NCI-H187 treated with DMSO at 0.1 percent for 48 hours (cell line): ENCODE measurements at regions not wholly inside any gene's neighbourhood (a gene's known extent, or its start where the extent isn't known, plus 50 kb on each side); places are given as distances from the start of the nearest gene placed in this dataset.

Experiments used
- DNase-seq: peaks from one replicate; lab custom pipeline; 2025; lab: John Stamatoyannopoulos, UW

- DNase-seq: no peak
These were observed 55.3 kb upstream of the POM121L12 start for GRCh38 chr7:52980129-52980528.

DNA sequence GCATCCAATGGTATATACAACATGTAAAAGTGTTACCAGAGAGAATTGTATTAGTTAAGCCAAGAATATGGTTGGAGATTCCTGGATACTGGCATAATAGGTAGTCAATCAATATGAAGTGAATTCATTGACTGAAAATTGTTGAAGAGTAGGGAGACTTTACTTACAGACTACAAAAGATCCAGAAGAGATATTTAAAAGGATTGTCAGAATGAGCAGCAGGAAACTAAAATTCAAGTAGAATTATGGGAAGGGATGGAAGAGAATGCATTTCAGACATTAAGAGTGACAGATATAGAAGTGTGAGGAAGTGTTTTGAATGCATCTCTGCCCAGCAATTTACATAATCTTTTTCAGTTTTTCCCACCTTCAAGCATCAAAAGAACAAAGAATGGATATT is 62.3 kb upstream of the POM121L12 start:
- no peak for DNase-seq

DNA sequence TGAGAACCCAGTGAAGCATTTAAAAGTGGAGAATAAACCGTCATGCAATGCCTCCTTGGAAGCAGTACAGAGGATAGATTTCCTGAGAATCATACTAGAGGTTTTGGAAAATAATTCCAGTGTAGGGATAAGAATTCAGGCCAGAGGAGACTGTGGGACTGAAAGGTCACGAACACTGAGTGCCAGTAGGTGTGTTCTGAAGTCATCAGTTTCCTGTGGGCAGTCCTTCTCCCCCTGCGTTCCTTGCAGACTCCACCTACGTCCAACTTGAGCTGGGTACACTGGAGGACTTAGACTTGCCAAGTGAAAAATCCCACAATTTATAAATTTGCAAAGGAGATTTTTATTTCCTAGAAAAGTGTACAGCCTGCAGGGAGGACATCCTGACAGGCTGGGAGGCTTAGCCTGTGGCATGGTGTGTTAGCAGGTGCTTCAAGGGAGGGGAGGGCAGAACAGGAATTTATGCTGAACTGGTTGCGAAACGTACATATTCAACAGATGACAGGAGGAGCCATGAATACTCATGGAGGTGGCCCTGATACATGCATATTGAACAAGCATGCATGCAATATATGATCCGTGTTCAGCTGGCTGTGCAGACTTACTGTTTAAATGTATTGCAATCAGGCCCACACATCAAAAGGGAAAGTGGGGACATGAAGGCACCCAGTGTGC is 72.9 kb upstream of the POM121L12 start:
- no peak for DNase-seq

- DNase-seq: no peak
These were observed 74.3 kb upstream of the POM121L12 start for GRCh38 chr7:52961084-52961483.

DNA sequence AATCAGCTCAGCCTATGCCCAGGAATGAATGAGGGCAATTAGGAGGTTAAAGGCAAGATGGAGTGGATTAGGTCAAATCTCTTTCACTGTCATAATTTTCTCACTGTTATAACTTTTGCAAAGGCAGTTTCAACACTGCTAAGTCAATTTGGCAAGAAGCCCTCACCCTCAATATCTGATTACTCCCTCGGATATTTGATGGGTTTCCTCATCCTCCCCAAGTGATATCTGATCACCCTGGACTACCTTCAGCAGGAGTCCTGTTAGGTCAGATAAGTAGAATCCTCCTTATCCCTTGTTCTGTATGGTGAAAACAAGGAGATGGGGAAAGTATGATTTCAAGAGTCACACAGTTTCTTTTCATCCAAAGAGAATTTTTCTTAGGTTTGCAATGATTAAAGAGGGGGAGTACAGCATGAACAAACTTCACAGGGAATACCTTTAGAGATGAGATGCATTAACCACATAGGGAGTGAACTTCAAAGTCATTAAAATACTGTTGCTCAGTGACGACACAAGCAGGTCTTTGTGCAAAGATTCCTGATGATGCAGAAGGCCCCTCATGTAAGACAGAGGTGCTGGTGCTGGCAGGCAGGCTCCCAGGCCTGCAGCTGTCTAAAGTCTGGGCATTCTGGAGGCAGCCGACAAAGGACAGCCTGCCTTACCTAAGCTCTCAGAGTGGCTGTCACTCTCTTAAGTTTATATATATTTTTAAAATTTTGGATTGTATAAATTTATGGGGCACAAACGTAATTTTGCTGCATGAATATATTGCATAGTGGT is 75.4 kb upstream of the POM121L12 start:
- DNase-seq: no peak

GRCh38 chr7:52959336-52959735 is 76.1 kb upstream of the POM121L12 start:
- DNase-seq: no peak

DNA sequence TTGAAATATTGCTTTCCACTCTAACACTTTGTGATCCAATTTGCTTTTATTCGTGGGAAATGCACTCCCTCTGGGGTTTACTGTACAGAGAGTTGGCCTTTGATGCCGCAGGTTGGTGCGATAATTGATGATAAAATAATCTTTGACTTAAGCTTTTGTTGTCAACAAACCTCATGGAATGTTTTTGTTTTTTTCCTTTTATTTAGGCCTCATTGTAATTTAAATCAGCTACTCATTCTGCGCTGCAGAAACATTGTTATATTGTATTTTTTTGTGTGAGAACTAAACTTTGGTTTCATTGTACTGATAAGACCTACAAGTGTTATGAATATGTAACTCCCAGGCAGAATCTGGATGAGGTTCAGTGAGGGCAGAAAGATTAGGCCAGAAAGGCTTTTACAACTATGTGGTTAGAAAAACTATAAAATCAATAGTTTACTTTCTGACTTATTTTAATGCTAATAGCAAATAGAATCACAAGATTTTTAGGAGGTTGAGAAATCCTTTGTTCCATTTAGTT is 76.8 kb upstream of the POM121L12 start:
- DNase-seq: no peak

- no peak for DNase-seq
These were observed 79.0 kb upstream of the POM121L12 start for GRCh38 chr7:52956379-52956915.

DNA sequence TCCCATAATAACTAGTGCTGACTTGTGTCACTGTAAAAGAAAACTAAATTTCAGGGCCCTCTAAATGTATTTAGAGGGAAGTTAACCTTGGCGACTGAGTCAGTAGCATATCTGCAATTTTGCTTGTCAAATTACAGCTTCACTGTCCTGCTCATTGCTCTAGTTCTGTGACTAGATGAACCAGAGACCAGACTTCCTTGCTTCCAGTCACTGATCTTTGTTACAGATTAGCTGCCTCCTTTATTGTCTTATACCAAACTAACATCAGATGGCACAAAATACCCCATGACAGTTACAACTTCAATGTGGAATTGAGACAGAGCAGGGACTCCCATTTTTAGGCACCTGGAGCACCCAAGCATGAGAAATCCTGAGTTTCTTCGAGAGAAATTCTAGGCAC is 79.9 kb upstream of the POM121L12 start:
- no peak for DNase-seq

- no peak for DNase-seq
These were observed 90.5 kb upstream of the POM121L12 start for GRCh38 chr7:52944921-52945320.

DNA sequence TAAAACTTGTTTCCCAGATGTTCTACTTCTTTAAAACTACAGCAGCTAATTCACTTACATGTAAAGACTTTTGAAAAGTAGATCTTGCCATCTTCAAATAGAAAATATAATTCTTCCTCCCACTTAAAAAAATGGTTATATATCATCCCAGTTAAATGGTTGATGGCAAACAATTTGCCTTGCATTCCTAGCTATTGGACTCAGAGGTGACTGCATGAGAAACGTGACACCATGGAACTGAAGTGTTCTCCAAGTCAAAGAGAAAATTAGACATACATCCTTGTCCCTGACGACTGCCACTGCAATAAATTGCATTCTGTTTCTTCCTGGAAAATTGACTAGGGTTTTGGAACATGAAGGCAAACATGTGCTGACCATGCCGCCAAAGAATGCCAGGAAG is 95.0 kb upstream of the POM121L12 start:
- DNase-seq: no peak

- DNase-seq: no peak
These were observed 96.8 kb upstream of the POM121L12 start for GRCh38 chr7:52938455-52939133.

- DNase-seq: no peak
These were observed 98.7 kb upstream of the POM121L12 start for GRCh38 chr7:52936750-52937149.

DNA sequence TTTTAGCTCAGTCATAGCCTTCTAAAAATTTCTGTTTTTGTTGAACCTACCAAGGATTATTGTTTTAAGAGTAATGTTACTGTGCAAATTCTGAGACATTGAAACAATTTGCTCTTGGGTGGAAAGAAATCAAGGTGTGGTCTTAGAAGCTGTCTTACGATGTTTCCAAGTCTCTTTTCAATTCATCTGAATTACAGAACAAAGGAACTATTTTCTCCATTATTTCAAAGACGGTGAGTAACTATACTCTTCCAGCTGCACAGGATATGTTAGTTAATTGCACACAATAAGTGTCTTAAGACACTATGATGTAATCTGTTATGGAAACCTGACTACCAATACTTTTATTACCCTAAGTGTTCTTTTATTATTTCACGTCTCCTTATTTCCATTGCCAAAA is 106.8 kb upstream of the POM121L12 start:
- no peak for DNase-seq

DNA sequence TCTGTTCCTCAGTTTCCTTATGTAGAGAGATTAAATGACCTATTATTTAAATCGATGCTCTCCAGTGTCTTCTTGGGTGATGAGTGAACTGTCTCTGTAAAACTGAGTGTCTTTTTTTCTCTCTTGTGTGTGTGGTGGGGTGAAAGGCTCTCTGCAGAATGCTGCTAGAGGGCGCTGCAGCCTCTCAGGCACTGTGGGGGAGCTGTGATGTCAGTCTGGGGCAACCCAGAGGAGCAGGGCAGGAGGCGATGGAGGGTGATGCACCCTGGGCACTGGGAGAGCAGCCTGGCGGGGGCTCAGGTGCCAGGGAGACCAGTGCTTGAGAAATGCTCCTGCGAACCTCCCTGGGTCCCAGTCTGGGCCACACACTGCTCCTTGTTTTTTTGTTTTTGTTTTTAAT is 110.1 kb upstream of the POM121L12 start:
- DNase-seq: no peak

DNA sequence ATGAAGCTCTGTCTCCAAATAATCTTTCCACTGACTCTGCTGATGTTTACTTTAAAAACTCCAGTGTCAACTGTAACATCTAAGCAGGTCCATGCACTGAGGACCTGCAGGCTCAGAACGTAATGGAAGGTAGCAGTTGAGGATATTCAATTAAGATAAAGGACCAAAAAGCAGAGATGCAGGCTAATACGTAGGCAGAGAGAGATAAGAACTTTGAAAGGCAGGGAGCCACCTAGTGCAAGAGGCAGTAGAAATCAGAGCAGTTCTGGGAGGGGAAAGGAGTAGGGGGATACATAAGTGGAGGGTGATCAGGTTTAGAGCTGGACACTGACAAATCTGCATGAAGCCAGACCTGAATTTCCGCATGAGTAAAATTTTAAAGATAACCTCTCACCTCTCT is 114.5 kb upstream of the POM121L12 start:
- DNase-seq: no peak

DNA sequence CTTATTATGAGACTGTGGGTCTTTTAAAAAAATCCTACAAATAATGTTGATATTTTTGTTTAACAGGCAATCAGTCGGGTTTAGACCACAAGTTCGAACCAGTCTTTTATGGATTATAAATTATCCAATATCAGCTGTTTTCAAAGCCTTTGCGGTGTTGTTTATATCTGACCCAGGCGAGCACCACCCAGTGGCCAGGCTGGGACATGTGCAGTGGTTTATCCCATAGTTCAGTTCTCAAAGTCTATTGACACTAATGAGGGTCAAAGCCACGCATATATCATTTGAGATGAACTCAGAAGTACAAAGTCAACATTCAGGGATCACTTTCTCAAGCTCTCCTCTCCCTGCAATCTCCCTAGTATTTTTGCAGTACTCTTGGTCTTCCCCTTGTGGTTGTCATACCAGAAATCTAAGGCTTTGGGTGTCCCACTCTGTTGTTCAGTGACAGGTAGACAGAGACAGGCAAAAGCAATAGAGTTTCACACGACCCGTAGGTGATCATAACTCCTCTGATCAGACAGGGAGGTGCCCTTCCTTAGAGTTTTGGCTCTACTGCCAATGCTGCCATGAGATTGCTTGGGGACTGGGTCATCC is 117.4 kb upstream of the POM121L12 start:
- no peak for DNase-seq

DNA sequence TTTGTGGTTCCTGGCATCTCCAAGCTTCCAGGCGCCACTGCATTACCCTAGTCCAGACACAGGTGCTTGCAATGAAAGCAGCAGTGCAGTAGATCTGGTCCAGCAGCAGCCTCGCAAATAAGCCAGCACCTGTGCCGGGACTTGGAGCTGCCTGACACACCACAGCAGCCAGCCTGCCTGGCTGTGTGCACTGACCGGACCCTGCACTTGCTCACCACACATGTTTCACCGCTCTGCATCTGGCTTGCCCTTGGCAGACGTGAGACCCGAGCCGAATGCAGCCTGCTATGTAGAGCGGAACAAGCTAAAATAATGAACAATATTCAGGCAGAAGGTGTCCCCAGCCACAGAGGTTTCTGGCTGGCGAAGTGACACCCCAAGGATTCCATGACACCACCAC is 123.6 kb upstream of the POM121L12 start:
- no peak for DNase-seq

DNA sequence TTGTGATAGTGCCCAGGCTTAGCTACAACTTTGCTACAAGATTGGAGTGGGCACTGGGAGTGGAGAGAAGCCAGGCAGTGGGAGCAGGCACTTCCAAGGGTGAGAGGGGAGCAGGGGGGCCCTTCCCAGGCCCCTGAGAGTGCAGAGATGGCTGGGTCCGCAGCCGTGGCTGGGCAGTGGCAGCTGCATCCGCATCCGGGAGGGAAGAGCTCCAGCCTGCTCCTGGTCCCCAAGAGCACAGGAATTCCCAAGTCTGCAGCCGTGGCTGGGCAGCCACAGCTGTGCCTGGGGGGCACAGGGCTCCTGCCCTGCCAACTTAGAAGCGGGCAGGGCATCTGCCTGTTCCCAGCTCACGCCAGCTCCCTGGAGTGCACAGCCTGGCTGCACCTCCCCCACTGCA is 124.1 kb upstream of the POM121L12 start:
- no peak for DNase-seq

DNA sequence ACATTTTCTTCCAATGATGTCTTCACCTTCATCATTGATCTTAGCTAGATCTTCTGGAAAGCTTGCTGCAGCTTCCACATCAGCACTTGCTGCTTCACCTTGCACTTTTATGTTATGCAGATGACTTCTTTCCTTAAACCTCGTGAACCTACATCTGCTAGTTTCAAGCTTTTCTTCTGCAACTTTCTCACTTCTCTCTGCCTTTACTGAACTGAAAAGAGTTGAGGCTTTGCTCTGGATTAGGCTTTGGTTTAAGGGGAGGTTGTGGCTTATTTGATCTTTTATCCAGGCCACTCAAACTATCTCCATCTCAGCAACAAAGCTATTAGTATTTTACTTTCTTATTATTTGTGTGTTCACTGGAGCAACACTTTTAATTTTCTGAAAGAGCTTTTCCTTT is 125.5 kb upstream of the POM121L12 start:
- no peak for DNase-seq

DNA sequence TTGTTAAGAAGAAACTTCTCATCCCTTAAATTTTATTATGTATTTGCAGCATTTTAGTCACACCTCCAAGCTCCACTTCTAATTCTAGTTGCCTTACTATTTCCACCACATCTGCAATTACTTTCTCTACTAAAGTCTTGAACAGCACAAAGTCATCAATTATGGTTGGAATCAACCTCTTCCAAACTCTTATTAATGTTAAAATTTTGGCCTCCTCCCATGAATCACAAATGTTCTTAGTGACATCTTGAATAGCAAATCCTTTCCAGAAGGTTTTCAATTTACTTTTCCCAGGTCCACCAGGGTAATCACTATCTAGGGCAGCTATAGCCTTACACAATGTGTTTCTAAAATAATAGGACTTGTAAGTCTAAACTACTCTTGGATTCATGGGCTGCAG is 126.3 kb upstream of the POM121L12 start:
- DNase-seq: no peak

- no peak for DNase-seq
These were observed 137.7 kb upstream of the POM121L12 start for GRCh38 chr7:52897713-52898112.
